MM.1S (cell line): ENCODE measurements at regions not wholly inside any gene's neighbourhood (a gene's known extent, or its start where the extent isn't known, plus 50 kb on each side); places are given as distances from the start of the nearest gene placed in this dataset.

Experiments
- CTCF ChIP-seq: fragments of 300-600 bp; sonication (generic); IDR thresholded peaks from 2 replicates; pipeline ENCODE4 v1.5.1; 2016; ENCODE audit warnings: antibody characterized with exemption, low read length, mixed read lengths
- EZH2 ChIP-seq: fragments of 300-600 bp; sonication (generic); optimal IDR thresholded peaks from 2 replicates; pipeline ENCODE3; 2017; ENCODE audit warnings: low read depth, mild to moderate bottlenecking, antibody characterized with exemption, low read length, mixed read lengths
- EZH2phosphoT487 ChIP-seq: fragments of 300-600 bp; sonication (generic); IDR thresholded peaks from 2 replicates; pipeline ENCODE4 v1.6.1; 2018; ENCODE audit warnings: antibody characterized with exemption, low read length

GRCh38 chr10:109701633-109702215 lies 221.6 kb downstream of the XPNPEP1 start:
- TF ChIP-seq CTCF, result no peak
- TF ChIP-seq EZH2phosphoT487, result no peak
- no peak for TF ChIP-seq EZH2
